Activated naive CD8-positive, alpha-beta T cell treated with anti-CD3 and anti-CD28 coated beads, Interleukin-2, amount 10 ng/mL, durations not matched to agents 7 days and 5 days (primary cell): ENCODE measurements at regions not wholly inside any gene's neighbourhood (a gene's known extent, or its start where the extent isn't known, plus 50 kb on each side); places are given as distances from the start of the nearest gene placed in this dataset.
"Not testable (repeated sequence)": the region's sequence is repeated elsewhere in the genome, so short reads cannot be mapped to it uniquely, and the experiment has no call there.

Source experiments
- ATAC-seq: fragments of 150-1000 bp; cut with Tn5 transposase; one replicate; pipeline ENCODE4 v1.10.0; 2021; ENCODE audit warnings: low read depth, moderate library complexity
- POLR2A ChIA-PET: fragments of 350-600 bp; sonication (Branson Sonifier 250); formaldehyde crosslinking; loops from one replicate; lab custom pipeline; 2021; ENCODE audit warnings: antibody characterized with exemption; lab: Charles Lee
- DNase-seq: peaks from one replicate; pipeline ENCODE4 v3.0.0; 2021
- H3K27ac Mint-ChIP-seq: one replicate; pipeline ENCODE4 v1.8.0; 2022; ENCODE audit warnings: mild to moderate bottlenecking, mixed read lengths
- H3K27me3 Mint-ChIP-seq: one replicate; pipeline ENCODE4 v1.8.0; 2022; ENCODE audit warnings: mild to moderate bottlenecking, moderate library complexity, mixed read lengths
- H3K36me3 Mint-ChIP-seq: one replicate; pipeline ENCODE4 v1.8.0; 2021; ENCODE audit warnings: mild to moderate bottlenecking, mixed read lengths
- H3K4me1 Mint-ChIP-seq: one replicate; pipeline ENCODE4 v1.8.0; 2021; ENCODE audit warnings: mixed read lengths
- H3K4me3 Mint-ChIP-seq: one replicate; pipeline ENCODE4 v1.8.0; 2022; ENCODE audit warnings: mild to moderate bottlenecking, moderate library complexity, mixed read lengths
- H3K9me3 Mint-ChIP-seq: one replicate; pipeline ENCODE4 v1.8.0; 2021; ENCODE audit warnings: mixed read lengths

DNA sequence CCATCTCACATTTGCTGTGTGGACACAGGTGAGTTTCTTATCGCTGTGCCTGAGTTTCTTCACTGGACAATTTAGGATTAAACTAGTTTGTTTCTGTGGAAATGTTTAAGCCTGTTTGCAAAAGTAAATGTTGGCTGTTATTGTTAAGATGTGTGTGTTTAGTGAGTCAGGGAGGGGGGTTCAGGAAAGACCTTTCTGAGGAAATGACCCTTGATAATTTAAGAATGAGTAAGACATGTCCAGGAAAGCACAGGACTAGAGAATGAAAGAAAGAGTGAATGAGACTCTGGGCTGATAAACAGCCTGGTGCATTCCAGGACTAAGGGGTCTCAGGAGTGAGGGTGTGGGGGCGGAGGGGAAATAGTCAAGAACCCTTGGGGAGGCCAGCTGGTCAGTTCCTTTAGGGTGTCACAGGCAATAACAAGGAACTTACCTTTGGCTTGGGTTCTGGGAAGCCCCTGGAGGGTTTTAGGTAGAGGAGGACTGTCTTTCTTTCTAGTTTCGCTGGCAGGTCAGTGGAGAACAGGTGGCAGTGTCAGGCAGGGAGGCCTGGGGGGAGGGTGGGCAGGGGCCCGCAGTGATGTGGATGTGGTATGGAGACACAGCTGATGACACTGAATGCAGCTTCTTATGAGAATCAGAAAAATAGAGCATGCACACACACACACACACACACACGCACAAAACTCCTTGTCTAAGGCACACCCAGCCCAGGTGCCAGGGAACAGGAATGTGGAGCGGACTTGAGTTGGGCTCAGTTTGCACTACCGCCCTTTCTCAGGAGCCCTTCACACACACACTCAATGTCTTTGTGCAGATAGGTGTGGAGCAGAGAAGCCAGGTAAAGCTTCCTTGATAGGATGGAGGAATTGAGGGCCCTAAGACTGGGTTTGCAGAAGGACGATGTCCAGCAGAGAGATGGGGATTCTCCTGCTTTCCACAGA, 1005.5 kb downstream of the VRK1 start:
- Mint-ChIP-seq H3K36me3 (no peaks in the 10 kb centered on the region), H3K4me3 (no peak overlapping the region), H3K4me1 (no peaks in the 10 kb centered on the region), H3K9me3 (no peaks in the 10 kb centered on the region), H3K27me3 (no peaks in the 10 kb centered on the region), H3K27ac (no peak overlapping the region)
- POLR2A ChIA-PET: no interaction called here
- ATAC-seq: no peak
- no peak for DNase-seq

DNA sequence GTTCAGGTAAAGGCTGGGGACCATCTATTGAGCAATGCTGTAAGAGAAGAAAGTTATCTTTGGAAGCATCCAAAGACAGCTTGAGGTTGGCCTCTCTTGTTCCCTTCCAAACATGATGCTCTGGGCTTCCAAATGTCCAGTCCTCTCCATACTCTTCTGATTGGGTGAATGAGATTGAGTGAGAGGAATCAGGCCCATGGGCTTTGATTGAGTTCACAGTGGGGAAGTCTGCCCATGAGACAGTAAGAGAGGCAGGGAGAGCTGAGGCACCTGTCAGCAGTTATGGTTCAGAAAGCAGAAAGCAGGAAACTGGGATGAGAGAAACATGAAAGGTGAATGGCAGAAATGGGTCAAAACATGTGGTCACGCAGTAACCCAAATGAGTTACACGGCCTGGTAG, 1006.9 kb downstream of the VRK1 start:
- Mint-ChIP-seq H3K27me3 (no peaks in the 10 kb centered on the region), H3K4me3 (no peak overlapping the region), H3K27ac (no peak overlapping the region), H3K9me3 (no peaks in the 10 kb centered on the region), H3K4me1 (no peaks in the 10 kb centered on the region), H3K36me3 (no peaks in the 10 kb centered on the region)
- POLR2A ChIA-PET: no interaction called here
- ATAC-seq (no peak), DNase-seq (no peak)

DNA sequence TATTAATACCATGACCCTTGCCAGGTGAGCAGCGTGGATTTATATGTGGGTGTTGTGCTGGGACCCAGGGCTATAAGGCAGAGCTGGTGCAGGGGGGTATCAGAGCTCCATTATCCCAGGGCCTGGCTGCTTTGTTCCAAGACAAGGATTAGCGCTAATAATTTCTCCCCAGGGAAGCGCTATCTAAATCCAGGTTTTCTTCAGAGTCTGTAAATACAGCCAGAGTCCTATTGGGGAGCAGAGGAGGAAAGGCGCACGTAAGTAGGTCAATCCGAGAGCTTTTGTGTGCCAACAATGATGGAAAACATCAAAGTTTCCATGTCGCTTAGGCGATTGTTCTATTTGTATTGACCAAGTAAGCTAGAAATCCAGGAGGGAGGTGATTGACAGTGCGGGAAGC, 1009.7 kb downstream of the VRK1 start:
- ATAC-seq (no peak), DNase-seq (no peak)
- H3K9me3 Mint-ChIP-seq: no peaks in the 10 kb centered on the region
- peaks cover 2% of the 10 kb centered on the region for H3K27me3 Mint-ChIP-seq
- H3K36me3 Mint-ChIP-seq: peaks cover 1% of the 10 kb centered on the region
- H3K4me1 Mint-ChIP-seq: no peaks in the 10 kb centered on the region
- H3K4me3 Mint-ChIP-seq: no peak overlapping the region
- POLR2A ChIA-PET: no interaction called here
- no peak overlapping the region for H3K27ac Mint-ChIP-seq

DNA sequence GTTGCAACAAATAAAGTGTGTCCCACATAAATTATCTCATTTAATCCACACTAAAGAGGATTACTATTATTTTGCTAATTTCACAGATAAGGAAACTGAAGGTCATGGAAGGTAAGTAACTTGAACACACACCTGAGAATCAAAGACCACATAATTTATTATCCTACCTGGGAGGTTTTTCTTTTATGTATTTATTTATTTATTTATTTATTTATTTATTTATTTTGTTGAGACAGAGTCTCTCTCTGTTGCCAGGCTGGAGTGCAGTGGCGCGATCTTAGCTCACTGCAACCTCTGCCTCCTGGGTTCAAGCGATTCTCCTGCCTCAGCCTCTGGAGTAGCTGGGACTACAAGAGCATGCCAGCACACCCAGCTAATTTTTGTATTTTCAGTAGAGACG, 1011.4 kb downstream of the VRK1 start:
- H3K4me3 Mint-ChIP-seq, H3K9me3 Mint-ChIP-seq, ATAC-seq, POLR2A ChIA-PET, H3K27ac Mint-ChIP-seq, H3K27me3 Mint-ChIP-seq, H3K36me3 Mint-ChIP-seq, DNase-seq, H3K4me1 Mint-ChIP-seq: not testable (repeated sequence)

DNA sequence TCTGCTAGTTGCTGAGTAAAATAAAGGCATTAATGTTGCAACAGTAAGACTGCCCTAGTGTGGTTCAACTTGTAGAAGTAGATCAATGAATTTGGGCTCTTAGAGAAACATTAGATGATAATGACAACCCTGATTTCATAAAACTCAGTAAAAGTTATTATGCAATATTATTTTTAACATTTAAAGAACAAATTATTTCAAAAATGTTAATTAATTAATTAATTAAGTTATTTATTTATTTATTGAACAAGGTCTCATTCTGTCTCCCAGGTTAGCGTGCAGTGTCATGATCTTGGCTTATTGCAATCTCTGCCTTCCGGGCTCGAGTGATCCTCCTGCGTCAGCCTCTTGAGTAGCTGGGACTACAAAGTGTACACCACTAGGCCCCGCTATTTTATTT, 1016.4 kb downstream of the VRK1 start:
- peaks cover 1% of the 10 kb centered on the region for H3K36me3 Mint-ChIP-seq
- no peak for ATAC-seq
- no peak overlapping the region for H3K27ac Mint-ChIP-seq
- POLR2A ChIA-PET: no interaction called here
- H3K27me3 Mint-ChIP-seq: peaks cover 2% of the 10 kb centered on the region
- H3K4me3 Mint-ChIP-seq: no peak overlapping the region
- DNase-seq: no peak
- peaks cover 4% of the 10 kb centered on the region for H3K9me3 Mint-ChIP-seq
- no peaks in the 10 kb centered on the region for H3K4me1 Mint-ChIP-seq

DNA sequence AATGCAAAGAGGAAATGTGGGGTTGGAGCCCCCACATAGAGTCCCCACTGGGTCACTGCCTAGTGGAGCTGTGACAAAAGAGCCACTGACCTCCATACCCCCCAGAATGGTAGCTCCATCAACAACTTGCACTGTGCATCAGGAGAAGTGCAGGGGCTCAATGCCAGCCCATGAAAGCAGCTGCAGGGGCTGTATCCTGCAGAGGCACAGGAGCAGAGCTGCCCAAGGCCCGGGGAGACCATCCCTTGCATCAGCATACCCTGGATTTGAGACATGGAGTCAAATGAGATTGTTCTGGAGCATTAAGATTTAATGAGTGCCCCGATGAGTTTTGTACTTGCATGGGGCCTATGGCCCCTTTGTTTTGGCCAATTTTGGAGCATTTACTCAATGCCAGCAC, 1023.6 kb downstream of the VRK1 start:
- Mint-ChIP-seq H3K4me3 (no peak overlapping the region), H3K36me3 (peaks cover 8% of the 10 kb centered on the region), H3K27ac (no peak overlapping the region), H3K27me3 (no peaks in the 10 kb centered on the region), H3K4me1 (peaks cover 7% of the 10 kb centered on the region), H3K9me3 (peaks cover 18% of the 10 kb centered on the region)
- ATAC-seq (no peak), DNase-seq (no peak)
- POLR2A ChIA-PET: no interaction called here

DNA sequence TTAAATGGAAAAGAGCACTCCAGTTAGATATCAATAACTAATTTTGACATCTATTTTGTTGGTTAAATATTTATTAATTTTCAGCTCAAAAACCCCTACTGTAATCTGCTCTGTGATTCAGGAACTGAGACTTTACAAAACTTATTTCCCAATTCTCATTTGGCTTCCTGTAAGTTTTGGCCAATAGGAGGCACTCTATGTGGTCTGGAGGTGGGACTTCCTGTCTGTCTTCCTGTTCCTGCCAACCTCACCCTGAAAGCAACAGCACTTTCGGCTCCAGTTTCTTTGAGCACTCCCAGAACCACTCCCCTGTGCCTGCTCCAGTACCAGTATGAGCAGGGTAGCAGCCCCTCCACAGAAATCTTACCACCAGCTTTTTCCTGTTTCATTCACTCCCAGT, 1027.0 kb downstream of the VRK1 start:
- DNase-seq (no peak), ATAC-seq (no peak)
- Mint-ChIP-seq H3K4me3 (no peak overlapping the region), H3K9me3 (peaks cover 15% of the 10 kb centered on the region), H3K27ac (no peak overlapping the region), H3K36me3 (peaks cover 8% of the 10 kb centered on the region), H3K27me3 (peaks cover 5% of the 10 kb centered on the region), H3K4me1 (peaks cover 7% of the 10 kb centered on the region)
- POLR2A ChIA-PET: no interaction called here

DNA sequence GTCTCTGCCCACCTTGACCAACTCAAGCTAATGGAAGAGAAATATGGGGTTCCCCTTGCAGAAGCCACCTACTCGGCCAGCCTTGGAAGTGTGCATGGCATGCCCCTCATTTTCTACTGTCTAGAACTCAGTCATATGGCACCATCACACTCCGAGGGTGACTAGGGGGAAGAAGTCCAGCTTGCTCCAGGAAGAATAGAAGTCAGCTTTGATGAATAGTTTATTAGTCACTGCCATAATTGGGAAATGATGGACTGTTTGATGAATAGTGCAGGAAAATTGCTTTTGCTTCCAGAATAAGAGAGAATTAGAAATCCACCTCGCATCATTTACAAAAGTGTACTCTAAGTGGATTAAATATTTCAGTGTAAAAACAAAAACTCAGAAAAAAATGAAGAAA, 1030.6 kb downstream of the VRK1 start:
- POLR2A ChIA-PET: no interaction called here
- Mint-ChIP-seq H3K4me1 (peaks cover 7% of the 10 kb centered on the region), H3K4me3 (no peak overlapping the region), H3K36me3 (peaks cover 4% of the 10 kb centered on the region), H3K9me3 (peaks cover 11% of the 10 kb centered on the region), H3K27ac (no peak overlapping the region), H3K27me3 (peaks cover 5% of the 10 kb centered on the region)
- ATAC-seq: no peak
- no peak for DNase-seq

DNA sequence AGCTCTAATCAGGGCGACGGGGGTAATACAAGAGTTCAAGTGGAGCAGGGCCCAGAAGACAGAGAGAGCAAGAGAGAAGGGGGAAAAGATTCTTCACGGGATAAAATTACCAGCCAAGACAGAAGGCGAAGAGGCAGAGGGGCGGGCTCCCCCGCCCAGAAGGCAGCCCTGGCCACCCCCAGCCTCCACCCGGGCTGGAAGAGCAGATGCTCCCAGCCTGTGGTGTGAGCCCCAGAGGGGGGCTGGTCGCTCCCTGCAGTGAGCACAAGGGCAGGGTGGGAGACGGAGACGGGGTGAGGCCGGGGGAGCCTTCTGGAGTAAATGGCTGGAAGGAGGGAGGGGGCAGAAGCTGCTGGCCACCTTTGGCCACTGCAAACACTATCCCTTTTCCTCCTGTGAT, 1035.6 kb downstream of the VRK1 start:
- POLR2A ChIA-PET: no interaction called here
- no peaks in the 10 kb centered on the region for H3K36me3 Mint-ChIP-seq
- H3K9me3 Mint-ChIP-seq: no peaks in the 10 kb centered on the region
- ATAC-seq (no peak), DNase-seq (no peak)
- no peak overlapping the region for H3K4me3 Mint-ChIP-seq
- H3K27me3 Mint-ChIP-seq: peaks cover 3% of the 10 kb centered on the region
- H3K4me1 Mint-ChIP-seq: peaks cover 1% of the 10 kb centered on the region
- H3K27ac Mint-ChIP-seq: no peak overlapping the region

DNA sequence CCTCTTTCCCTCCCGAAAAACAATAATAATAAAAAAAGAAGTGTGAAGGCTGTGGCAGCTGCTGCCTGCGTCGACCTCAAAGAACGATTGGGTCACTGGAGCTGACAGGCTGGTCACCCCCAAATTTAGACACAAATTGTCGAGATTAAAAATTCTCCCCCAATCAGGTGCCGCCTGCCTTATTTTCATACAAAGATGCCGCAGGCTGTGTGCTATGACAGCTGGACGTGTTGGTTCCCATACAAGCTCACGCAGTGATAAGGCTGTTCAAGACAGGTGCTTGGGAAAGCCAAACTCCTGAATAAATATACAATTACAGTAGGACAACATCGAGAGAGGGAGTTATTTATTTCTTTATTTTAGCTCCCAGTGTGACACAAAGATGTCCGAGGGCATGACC, 1041.8 kb downstream of the VRK1 start:
- ATAC-seq (no peak), DNase-seq (no peak)
- Mint-ChIP-seq H3K27ac (no peak overlapping the region), H3K4me3 (no peak overlapping the region), H3K9me3 (no peaks in the 10 kb centered on the region), H3K27me3 (peaks cover 8% of the 10 kb centered on the region), H3K36me3 (no peaks in the 10 kb centered on the region), H3K4me1 (peaks cover 8% of the 10 kb centered on the region)
- POLR2A ChIA-PET: no interaction called here

DNA sequence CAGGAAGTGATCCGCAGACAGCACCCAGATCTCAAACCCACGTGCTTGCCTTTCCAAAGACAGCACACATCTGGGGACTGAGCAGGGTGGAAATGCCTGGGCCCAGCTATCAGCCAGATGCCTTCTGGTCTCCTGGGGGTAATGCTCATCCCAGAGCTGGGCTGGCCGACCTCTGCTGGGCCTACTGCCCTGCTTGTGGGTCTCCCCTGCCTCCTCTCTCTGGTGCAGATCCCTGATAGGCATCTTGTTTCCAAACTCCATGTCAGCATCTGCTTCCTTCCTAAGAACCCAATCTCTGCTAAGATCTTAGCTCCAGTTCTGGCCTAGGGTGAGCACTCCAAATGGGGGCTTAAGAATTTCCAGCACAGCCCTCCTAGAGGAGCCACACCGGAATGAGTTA, 1043.0 kb downstream of the VRK1 start:
- Mint-ChIP-seq H3K4me1 (peaks cover 7% of the 10 kb centered on the region), H3K27ac (no peak overlapping the region)
- DNase-seq: no peak

DNA sequence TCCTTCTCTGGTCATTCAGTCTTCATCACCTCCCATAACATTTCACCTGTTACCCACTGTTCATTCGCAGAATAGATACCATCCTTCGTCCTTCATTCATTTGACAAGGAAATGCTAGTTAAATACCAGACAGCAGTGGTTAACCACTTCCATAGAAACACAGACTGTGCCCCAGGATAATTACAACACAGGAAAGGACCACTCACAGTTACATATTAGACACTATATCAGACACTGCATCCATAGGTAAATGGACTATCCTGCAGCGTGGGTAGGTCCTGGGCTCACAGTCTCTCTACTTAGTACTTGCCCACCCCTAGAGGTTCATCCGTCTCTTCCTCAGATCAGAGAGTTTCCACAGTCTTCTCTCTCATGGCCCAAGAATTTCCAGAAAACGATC, 1044.6 kb downstream of the VRK1 start:
- H3K36me3 Mint-ChIP-seq: no peaks in the 10 kb centered on the region
- peaks cover 7% of the 10 kb centered on the region for H3K4me1 Mint-ChIP-seq
- H3K4me3 Mint-ChIP-seq: no peak overlapping the region
- POLR2A ChIA-PET: no interaction called here
- peaks cover 8% of the 10 kb centered on the region for H3K27me3 Mint-ChIP-seq
- H3K27ac Mint-ChIP-seq: no peak overlapping the region
- no peak for DNase-seq
- ATAC-seq: no peak
- H3K9me3 Mint-ChIP-seq: no peaks in the 10 kb centered on the region

More for the DNA sequence above, 1043.0 kb downstream of the VRK1 start:
- Mint-ChIP-seq H3K9me3 (no peaks in the 10 kb centered on the region), H3K4me3 (no peak overlapping the region), H3K36me3 (no peaks in the 10 kb centered on the region), H3K27me3 (peaks cover 8% of the 10 kb centered on the region)
- no peak for ATAC-seq
- POLR2A ChIA-PET: no interaction called here

DNA sequence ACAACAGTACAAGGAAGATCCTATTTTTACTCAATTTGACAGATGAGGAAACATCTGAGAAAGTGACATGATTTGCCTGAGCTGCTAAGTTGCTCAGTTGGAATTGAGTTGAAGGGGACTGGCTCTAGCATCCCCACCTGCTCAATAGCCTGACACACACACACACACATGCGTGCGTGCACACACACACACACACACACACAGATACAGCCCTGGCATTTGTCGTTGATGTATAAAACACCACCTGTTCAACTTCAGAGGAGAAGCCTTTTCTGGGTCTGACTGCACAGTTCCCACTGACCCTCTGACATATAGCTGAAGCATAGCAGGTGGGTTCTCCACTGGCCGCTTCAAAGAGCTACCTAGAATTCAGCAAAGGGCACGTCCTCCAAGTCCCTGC, 1045.9 kb downstream of the VRK1 start:
- POLR2A ChIA-PET: no interaction called here
- H3K9me3 Mint-ChIP-seq: no peaks in the 10 kb centered on the region
- H3K27ac Mint-ChIP-seq: no peak overlapping the region
- no peak overlapping the region for H3K4me3 Mint-ChIP-seq
- H3K27me3 Mint-ChIP-seq: peaks cover 6% of the 10 kb centered on the region
- no peaks in the 10 kb centered on the region for H3K36me3 Mint-ChIP-seq
- no peak for ATAC-seq
- peaks cover 7% of the 10 kb centered on the region for H3K4me1 Mint-ChIP-seq
- DNase-seq: no peak

DNA sequence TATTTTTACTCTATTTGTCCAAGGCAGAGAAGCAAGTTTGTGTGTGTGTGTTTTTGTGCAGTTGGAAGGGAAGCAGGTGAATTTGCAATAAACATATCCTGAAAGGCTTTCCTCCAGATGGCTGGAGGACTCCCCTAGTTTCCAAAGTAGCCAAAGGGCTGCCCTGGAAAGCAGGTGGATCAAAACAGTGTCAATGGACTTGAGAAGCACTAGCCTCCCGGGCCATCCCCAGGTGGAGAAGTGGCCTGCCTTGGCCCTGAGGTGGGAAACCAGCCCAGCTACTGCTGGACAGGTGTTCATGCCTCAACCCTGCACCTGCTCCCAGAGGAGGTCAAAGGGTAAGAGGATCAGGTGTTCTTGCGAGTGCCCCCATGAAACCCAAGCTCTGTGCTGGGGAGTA, 1046.9 kb downstream of the VRK1 start:
- Mint-ChIP-seq H3K27me3 (peaks cover 6% of the 10 kb centered on the region), H3K4me3 (no peak overlapping the region), H3K36me3 (no peaks in the 10 kb centered on the region), H3K4me1 (peaks cover 7% of the 10 kb centered on the region), H3K27ac (no peak overlapping the region), H3K9me3 (no peaks in the 10 kb centered on the region)
- DNase-seq (no peak), ATAC-seq (no peak)
- POLR2A ChIA-PET: no interaction called here
